RWPE2 (cell line): ENCODE measurements at regions not wholly inside any gene's neighbourhood (a gene's known extent, or its start where the extent isn't known, plus 50 kb on each side); places are given as distances from the start of the nearest gene placed in this dataset.
A peak's percentile ranks its signal among the peaks of the same experiment; 100 is the strongest.

Source experiments
- ATAC-seq: fragments of 200-7000 bp; cut with Tn5 transposase; 3 replicates; pipeline ENCODE4 v1.9.1; 2021; ENCODE audit warnings: low read depth
- DNase-seq: peaks from one replicate; pipeline ENCODE4 v3.0.0-alpha.2; 2020; ENCODE audit warnings: low spot score
- H3K27ac ChIP-seq: fragments of 450-650 bp; 2 replicates; pipeline ENCODE4 v1.5.1; 2017; ENCODE audit warnings: mild to moderate bottlenecking; ENCODE audit not compliant: poor library complexity, severe bottlenecking
- H3K27me3 ChIP-seq: fragments of 250-450 bp; sonication (Bioruptor Pico); 2 replicates; pipeline ENCODE4 v1.5.1; 2021; ENCODE audit warnings: mild to moderate bottlenecking, moderate library complexity; ENCODE audit not compliant: insufficient read depth, poor library complexity, severe bottlenecking
- H3K36me3 ChIP-seq: fragments of 250-450 bp; sonication (Bioruptor Pico); 2 replicates; pipeline ENCODE4 v1.5.1; 2020; ENCODE audit warnings: low read depth, mild to moderate bottlenecking, moderate library complexity
- H3K4me1 ChIP-seq: fragments of 250-450 bp; sonication (Bioruptor Pico); 2 replicates; pipeline ENCODE4 v1.5.1; 2021; ENCODE audit warnings: mild to moderate bottlenecking, moderate library complexity; ENCODE audit not compliant: insufficient read depth, poor library complexity, severe bottlenecking
- H3K4me3 ChIP-seq: fragments of 250-450 bp; sonication (Bioruptor Pico); 2 replicates; pipeline ENCODE4 v1.5.1; 2021; ENCODE audit warnings: mild to moderate bottlenecking, moderate library complexity; ENCODE audit not compliant: severe bottlenecking
- H3K9me3 ChIP-seq: fragments of 250-450 bp; sonication (Bioruptor Pico); 2 replicates; pipeline ENCODE4 v1.5.1; 2021; ENCODE audit warnings: mild to moderate bottlenecking, moderate library complexity; ENCODE audit not compliant: severe bottlenecking
- TF ChIP-seq, protein P1 (sequence below): fragments of 450-650 bp; IDR thresholded peaks from one replicate; pipeline ENCODE4 v1.5.1; 2017; ENCODE audit warnings: mild to moderate bottlenecking, moderate library complexity; ENCODE audit not compliant: poor library complexity, severe bottlenecking

DNA sequence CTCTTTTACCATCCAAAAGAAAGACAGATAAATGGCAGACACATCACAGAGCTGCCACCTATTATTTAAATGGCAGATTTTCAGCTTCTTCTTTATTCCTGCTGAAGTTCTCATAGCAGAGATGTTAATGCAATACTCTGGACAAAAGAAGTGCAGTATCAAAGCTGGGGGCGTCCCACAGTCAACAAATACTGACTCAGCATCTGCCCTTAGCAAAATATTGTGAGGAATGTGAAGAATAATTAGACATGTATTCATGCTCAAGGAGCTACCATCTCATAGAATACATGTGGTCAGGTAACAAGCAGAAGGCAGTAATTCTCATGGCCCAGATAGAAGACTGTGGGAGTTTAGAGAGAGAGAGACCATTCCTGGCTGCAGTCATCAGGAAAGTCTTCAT is 108.0 kb upstream of the TANK start:
- no peaks in the 10 kb centered on the region for H3K9me3 ChIP-seq
- no peaks in the 10 kb centered on the region for H3K4me1 ChIP-seq
- TF ChIP-seq, protein P1, sequence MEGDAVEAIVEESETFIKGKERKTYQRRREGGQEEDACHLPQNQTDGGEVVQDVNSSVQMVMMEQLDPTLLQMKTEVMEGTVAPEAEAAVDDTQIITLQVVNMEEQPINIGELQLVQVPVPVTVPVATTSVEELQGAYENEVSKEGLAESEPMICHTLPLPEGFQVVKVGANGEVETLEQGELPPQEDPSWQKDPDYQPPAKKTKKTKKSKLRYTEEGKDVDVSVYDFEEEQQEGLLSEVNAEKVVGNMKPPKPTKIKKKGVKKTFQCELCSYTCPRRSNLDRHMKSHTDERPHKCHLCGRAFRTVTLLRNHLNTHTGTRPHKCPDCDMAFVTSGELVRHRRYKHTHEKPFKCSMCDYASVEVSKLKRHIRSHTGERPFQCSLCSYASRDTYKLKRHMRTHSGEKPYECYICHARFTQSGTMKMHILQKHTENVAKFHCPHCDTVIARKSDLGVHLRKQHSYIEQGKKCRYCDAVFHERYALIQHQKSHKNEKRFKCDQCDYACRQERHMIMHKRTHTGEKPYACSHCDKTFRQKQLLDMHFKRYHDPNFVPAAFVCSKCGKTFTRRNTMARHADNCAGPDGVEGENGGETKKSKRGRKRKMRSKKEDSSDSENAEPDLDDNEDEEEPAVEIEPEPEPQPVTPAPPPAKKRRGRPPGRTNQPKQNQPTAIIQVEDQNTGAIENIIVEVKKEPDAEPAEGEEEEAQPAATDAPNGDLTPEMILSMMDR = no peak
- no peak overlapping the region for H3K27ac ChIP-seq
- ATAC-seq (no peak), DNase-seq (no peak)
- no peaks in the 10 kb centered on the region for H3K27me3 ChIP-seq
- no peaks in the 10 kb centered on the region for H3K36me3 ChIP-seq
- no peak overlapping the region for H3K4me3 ChIP-seq

DNA sequence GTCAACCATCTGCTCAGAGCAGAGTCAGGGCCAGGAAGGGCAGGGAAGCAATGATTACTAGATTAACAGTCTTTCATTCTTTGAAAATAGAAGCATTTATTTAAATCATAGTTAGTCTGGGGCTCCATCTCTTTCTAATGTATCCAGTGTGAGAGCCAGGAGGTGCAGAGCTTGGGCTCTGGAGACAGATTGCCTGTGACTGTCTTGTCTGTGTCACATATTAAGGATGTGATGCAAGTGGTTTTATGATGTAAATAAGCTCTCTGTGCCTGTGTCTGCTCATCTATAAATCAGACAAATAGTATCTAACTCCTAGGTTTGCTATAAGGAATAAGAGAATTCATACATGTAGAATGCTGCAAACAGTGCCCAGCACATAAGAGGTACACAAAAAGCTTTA is 104.9 kb upstream of the TANK start:
- H3K4me3 ChIP-seq = no peak overlapping the region
- H3K9me3 ChIP-seq = no peaks in the 10 kb centered on the region
- no peak overlapping the region for H3K27ac ChIP-seq
- H3K27me3 ChIP-seq = no peaks in the 10 kb centered on the region
- no peaks in the 10 kb centered on the region for H3K36me3 ChIP-seq
- H3K4me1 ChIP-seq = no peaks in the 10 kb centered on the region
- TF ChIP-seq, protein P1 = no peak
- DNase-seq (no peak), ATAC-seq (no peak)

DNA sequence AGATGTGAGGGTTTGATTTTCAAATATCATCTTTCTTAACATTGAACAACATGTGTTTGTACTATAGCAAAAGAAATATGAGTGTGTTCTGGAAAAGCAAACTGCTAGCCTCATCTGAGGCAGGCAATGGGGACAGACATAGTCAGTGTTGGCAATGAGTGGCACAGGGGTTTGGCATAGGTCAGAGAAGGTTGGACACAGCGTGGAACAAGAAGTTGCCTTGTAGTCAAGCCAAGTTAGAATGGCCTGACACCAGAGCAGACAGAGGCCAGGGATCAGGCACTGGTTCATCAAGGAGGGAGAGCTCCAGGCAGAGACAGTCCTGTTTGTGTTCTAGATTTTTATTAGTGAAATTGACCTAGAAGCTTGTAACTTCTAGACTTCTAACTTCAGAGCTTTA is 100.8 kb upstream of the TANK start:
- Histone ChIP-seq H3K4me1 (no peaks in the 10 kb centered on the region), H3K9me3 (no peaks in the 10 kb centered on the region), H3K27ac (no peak overlapping the region), H3K4me3 (no peak overlapping the region), H3K27me3 (no peaks in the 10 kb centered on the region), H3K36me3 (no peaks in the 10 kb centered on the region)
- TF ChIP-seq, protein P1 = no peak
- DNase-seq (no peak), ATAC-seq (no peak)

DNA sequence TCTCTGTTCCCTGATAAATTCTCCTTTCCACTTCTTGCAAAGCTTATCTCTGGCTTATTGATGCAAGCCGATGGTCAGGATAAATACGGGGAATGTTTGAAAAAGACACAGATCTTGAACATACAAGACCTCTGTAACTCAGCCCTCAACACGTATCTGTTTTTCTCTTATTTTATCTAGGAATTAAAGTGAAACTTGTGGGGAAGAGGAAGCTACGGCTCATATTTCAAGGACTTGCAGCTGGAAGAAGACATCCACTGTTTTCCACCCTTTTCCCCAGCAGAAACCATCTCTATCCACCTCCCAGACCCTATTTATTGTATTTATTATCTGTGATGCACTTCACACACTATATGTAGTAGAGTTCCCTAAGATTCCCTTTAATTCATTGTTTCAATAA is 98.4 kb upstream of the TANK start:
- Histone ChIP-seq H3K4me3 (no peak overlapping the region), H3K9me3 (no peaks in the 10 kb centered on the region), H3K27me3 (no peaks in the 10 kb centered on the region), H3K27ac (no peak overlapping the region), H3K36me3 (no peaks in the 10 kb centered on the region), H3K4me1 (no peaks in the 10 kb centered on the region)
- TF ChIP-seq, protein P1 = no peak
- DNase-seq (no peak), ATAC-seq (no peak)

DNA sequence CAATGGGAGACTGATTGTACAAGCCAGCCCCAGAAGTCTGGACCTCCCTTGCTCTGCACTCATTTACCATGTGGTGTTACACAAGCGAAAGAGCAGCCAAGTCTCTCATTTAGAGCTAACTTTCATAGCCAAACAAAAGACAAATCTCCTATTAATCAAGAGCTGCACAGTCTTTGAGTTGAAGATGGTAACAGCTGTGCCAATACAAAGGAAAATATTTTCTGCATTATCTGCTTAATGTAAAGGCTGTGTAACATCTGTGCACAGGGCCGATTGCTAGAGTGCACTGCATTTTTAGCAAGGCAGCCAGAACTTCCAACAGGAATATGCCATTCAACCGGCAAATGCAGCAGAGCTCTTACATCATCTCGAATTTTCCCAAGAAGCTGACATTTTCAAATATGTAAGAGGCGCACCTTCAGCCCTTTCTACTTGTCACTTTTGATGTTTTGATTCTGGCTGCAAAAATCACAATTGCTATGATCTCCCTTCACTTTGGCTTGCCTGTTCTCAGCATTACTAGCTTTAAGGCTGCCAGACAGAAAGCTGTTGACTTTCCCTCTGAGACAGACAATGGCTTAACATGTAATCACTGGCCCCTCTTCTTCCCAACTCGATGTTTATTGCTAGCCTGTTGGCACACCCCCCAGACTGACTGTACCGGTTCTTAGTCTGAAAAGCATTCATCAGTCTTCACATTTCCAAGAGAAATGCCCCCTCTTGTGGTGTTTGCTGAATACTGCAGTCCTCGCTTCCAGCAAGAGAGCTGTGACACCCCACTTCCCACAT is 96.9 kb upstream of the TANK start:
- H3K4me3 ChIP-seq = no peak overlapping the region
- H3K27me3 ChIP-seq = no peaks in the 10 kb centered on the region
- H3K4me1 ChIP-seq = no peaks in the 10 kb centered on the region
- peak; percentile 82 for ATAC-seq
- H3K9me3 ChIP-seq = no peaks in the 10 kb centered on the region
- H3K27ac ChIP-seq = no peak overlapping the region
- peak; percentile 57 for DNase-seq
- H3K36me3 ChIP-seq = no peaks in the 10 kb centered on the region
- TF ChIP-seq, protein P1 = peak; percentile 94
